ENCODE measurements at regions not wholly inside any gene's neighbourhood (a gene's known extent, or its start where the extent isn't known, plus 50 kb on each side); places are given as distances from the start of the nearest gene placed in this dataset.
"Not testable (repeated sequence)": the region's sequence is repeated elsewhere in the genome, so short reads cannot be mapped to it uniquely, and the experiment has no call there.

GRCh38 chr13:110006304-110006703 lies 219.9 kb upstream of the IRS2 start:
- peak; percentile 93 for DNase-seq

- DNase-seq, result no peak
Measured at GRCh38 chr13:110005563-110005962, 219.2 kb upstream of the IRS2 start.

- no peak for DNase-seq
Measured at GRCh38 chr13:110004814-110005213, 218.4 kb upstream of the IRS2 start.

- no peak for DNase-seq
Measured at GRCh38 chr13:110001670-110002275, 215.4 kb upstream of the IRS2 start.

GRCh38 chr13:110000534-110001345 lies 214.4 kb upstream of the IRS2 start:
- no peak for DNase-seq

- no peak for DNase-seq
Measured at GRCh38 chr13:109999659-110000533, 213.5 kb upstream of the IRS2 start.

GRCh38 chr13:109998684-109999533 lies 212.5 kb upstream of the IRS2 start:
- no peak for DNase-seq

- no peak for DNase-seq
Measured at GRCh38 chr13:109998037-109998436, 211.7 kb upstream of the IRS2 start.

- DNase-seq, result not testable (repeated sequence)
Measured at GRCh38 chr13:109997056-109997595, 210.7 kb upstream of the IRS2 start.

- no peak for DNase-seq
Measured at GRCh38 chr13:109996404-109996960, 210.1 kb upstream of the IRS2 start.

- DNase-seq, result no peak
Measured at GRCh38 chr13:109995578-109995977, 209.2 kb upstream of the IRS2 start.

- DNase-seq, result no peak
Measured at GRCh38 chr13:109990296-109990695, 203.9 kb upstream of the IRS2 start.

GRCh38 chr13:109989686-109990085 lies 203.3 kb upstream of the IRS2 start:
- no peak for DNase-seq

GRCh38 chr13:109989155-109989554 lies 202.8 kb upstream of the IRS2 start:
- no peak for DNase-seq

GRCh38 chr13:109986851-109987250 lies 200.5 kb upstream of the IRS2 start:
- DNase-seq, result no peak

- DNase-seq, result no peak
Measured at GRCh38 chr13:109985871-109986450, 199.6 kb upstream of the IRS2 start.

GRCh38 chr13:109983447-109983846 lies 197.1 kb upstream of the IRS2 start:
- DNase-seq, result no peak

GRCh38 chr13:109981000-109981399 lies 194.6 kb upstream of the IRS2 start:
- DNase-seq, result no peak

- DNase-seq, result not testable (repeated sequence)
Measured at GRCh38 chr13:109979676-109980075, 193.3 kb upstream of the IRS2 start.

- DNase-seq, result no peak
Measured at GRCh38 chr13:109979228-109979627, 192.8 kb upstream of the IRS2 start.

- DNase-seq, result no peak
Measured at GRCh38 chr13:109977212-109977968, 191.0 kb upstream of the IRS2 start.
